HG03139 (cell line): ENCODE measurements at regions not wholly inside any gene's neighbourhood (a gene's known extent, or its start where the extent isn't known, plus 50 kb on each side); places are given as distances from the start of the nearest gene placed in this dataset.

Source experiments
- ATAC-seq: cut with Tn5 transposase; IDR thresholded peaks from one replicate; pipeline ENCODE4 v1.9.1; 2021; ENCODE audit not compliant: unreplicated experiment

- ATAC-seq, result no peak
These were observed 126.0 kb downstream of the RAP2A start for GRCh38 chr13:97559981-97560380.

GRCh38 chr13:97561182-97561581 lies 127.2 kb downstream of the RAP2A start:
- no peak for ATAC-seq

DNA sequence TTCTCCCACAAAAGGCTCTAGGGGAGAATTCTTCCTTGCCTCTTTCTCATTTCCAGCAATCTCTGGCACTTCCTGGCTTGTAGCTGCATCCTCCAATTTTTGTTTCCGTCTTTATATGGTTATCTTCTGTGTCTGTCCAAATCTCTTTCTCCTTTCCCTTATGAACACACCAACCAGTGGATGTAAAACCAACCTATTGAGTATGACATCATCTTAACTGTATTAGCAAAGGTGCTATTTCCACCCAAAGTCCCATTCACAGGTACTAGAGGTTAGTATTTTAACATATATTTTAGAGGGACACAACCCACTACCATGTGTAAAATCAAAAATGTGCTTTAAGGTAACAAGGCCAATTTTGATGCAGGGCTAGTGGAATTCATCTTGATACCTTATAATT lies 129.0 kb downstream of the RAP2A start:
- ATAC-seq, result no peak

GRCh38 chr13:97564956-97565355 lies 131.0 kb downstream of the RAP2A start:
- no peak for ATAC-seq

GRCh38 chr13:97565906-97566305 lies 131.9 kb downstream of the RAP2A start:
- ATAC-seq, result no peak

- ATAC-seq, result no peak
These were observed 132.9 kb downstream of the RAP2A start for GRCh38 chr13:97566907-97567306.

- ATAC-seq, result peak; percentile 77
These were observed 133.7 kb downstream of the RAP2A start for GRCh38 chr13:97567510-97568243.

DNA sequence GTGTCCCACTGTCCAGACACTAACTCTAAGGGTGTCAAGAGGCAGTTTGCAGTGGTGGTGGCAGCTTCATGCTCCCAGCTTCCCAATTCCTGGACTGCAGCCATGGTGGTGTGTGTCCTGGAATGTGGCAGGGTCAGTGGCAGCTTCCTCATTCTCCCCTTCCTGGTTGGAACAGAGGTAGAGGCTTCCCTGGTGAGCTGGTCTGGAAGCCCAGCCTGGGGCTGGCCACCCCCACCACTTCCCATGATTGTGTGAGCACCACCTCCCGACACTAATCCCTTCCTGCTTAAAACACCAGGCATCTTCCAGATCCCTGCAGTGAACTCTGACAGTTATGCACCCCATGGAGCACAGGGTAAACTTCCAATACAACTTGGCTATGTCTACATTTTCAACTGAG lies 134.9 kb downstream of the RAP2A start:
- no peak for ATAC-seq

DNA sequence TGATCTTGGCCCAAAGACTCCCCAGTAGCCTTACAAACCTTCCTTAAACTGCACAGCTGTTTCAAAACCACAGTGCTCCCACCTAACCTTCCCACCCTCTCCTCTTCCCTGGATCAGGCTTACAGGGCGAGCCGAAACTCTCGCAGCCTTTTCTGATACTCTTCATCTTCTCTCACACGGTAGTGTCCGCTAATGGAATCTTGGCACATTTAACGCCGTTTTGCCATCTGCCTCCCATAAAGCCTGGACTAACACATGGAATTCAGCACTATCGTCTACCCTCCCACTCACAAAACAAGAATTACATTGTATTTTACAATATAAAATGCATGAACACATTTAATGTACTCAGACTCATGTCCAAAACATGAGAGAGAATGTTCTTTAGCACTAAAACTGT lies 135.9 kb downstream of the RAP2A start:
- no peak for ATAC-seq

GRCh38 chr13:97570442-97570841 lies 136.5 kb downstream of the RAP2A start:
- ATAC-seq, result no peak

DNA sequence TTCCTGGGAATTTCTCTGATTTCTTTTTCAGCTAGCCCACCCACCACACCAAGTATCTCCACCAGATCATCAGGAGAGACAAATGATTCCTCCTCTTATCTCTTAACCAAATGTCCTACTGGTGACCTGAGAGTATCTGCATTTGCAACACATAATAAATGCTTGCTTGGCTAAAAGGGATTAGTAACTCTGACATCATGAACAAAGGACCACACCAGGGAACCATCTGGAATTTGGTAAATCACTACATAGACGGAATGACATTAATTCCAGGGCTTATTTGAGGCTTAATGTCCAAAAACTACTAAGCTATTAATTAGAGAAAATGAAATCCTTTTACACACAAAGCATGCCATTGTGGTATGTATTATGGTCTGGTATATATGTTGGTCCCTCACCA lies 139.0 kb downstream of the RAP2A start:
- ATAC-seq, result no peak

DNA sequence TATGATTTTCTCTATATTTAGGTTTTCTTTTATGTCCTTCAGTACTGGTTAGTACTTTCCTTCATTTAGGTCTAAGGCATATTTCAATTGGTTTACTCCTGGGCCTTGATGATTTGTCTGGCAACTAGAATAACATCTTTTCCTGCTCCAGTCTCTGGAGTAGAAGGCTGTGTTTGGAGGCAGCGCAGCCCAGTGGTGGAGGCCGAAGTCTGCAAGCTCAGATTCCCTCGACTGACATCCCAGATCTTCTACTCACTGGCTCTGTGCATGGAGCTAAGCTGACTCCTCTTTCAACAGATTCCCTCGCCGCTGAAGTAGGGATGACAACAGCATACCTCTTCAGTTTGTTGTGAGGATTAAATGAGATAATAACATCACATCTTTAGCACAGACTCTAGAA lies 141.0 kb downstream of the RAP2A start:
- ATAC-seq, result no peak

DNA sequence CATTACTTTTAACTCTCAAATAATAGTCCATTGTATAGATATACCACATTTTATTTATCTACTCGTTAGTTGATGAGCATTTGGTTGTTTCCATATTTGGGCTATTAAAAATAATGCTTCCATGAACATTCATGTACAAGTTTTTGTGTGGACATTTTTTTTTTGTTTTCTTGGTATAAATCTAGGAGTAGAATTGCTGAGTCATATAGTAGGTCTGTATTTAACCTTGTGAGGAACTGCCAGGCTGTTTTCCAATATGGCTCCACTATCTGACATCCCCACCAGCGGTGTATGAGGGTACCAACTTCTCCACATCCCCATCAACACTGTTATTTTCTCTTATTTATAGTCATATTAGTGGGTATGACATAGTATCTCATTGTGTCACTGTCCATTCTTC lies 143.1 kb downstream of the RAP2A start:
- ATAC-seq, result no peak

GRCh38 chr13:97582170-97582569 lies 148.2 kb downstream of the RAP2A start:
- no peak for ATAC-seq

- ATAC-seq, result no peak
These were observed 150.0 kb downstream of the RAP2A start for GRCh38 chr13:97583907-97584497.

GRCh38 chr13:97586941-97587340 lies 153.0 kb downstream of the RAP2A start:
- no peak for ATAC-seq

DNA sequence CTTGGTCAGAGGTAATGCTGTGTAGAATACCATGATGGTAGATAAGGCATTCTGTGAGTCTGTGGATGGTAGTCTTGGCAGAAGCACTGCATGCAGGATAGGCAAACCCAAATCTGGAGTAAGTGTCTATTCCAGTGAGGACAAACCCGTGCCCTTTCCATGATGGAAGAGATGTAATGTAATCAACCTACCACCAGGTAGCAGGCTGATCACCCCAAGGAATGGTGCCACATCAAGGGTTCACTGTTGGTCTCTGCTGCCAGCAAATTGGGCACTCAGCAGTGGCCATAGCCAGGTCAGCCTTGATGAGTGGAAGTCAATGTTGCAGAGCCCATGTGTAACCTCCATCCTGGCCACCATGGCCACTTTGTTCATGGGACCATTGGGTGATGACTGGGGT lies 155.0 kb downstream of the RAP2A start:
- ATAC-seq, result no peak

DNA sequence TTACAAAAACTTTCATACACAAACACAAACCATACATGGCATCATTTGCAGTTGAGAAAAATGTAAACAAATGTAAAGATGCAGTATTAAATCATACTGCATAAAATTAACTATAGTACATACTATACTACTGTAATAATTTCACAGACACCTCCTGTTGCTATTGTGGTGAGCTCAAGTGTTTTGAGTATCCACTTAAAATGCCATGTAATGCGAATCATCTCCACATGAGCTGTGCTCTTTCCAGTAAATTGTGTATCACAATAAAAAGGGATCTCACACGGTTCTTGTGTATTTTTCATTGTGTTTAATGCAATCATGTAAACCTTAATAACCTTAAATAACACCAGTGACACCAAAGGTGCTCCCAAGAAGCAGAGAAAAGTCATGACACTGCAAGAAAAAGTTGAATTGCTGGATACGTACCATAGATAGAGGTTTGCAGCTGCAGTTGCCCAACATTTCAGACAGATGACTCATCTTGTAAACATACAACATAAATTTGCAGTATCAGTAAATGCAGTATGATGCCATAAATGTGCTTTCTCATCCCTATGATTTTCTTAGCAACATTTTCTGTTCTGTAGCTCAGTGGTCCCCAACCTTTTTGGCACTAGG lies 166.6 kb downstream of the RAP2A start:
- no peak for ATAC-seq

DNA sequence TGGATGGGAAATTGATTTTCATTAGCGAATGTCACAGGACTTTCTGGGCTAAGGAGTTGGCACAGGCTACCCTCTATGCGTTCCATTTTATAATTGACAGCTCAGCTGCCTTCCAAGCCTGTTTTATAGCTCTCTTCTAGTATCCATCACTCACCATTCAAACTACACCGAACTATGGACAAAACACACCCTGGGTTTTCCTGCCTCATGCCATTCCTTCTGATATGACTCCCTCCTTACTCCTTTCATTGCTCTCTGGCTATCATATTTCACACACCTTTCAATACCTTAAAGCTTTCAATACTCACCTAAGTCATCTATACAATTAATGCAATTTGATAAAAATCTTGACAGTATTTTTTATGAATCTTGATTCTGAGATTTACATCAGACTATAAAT lies 181.3 kb downstream of the RAP2A start:
- ATAC-seq, result no peak

DNA sequence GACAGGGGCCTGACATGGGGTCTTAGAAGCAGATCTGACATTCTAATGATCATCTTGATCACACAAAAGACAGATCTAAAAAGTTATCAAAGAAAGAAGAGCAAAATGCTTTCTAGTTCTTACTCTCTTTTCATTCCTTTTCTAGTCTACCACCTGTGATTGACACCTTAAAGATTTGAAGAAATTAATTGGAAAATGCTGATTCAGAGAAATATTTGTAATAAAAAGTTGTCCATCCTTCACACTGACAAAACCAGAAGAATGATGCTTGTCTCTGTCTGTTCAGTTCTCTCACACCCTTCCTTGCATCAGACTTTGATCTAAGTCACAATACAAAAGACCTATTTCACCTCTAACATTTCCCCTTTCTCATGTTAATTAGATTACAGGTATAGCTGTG lies 182.4 kb downstream of the RAP2A start:
- ATAC-seq, result no peak

DNA sequence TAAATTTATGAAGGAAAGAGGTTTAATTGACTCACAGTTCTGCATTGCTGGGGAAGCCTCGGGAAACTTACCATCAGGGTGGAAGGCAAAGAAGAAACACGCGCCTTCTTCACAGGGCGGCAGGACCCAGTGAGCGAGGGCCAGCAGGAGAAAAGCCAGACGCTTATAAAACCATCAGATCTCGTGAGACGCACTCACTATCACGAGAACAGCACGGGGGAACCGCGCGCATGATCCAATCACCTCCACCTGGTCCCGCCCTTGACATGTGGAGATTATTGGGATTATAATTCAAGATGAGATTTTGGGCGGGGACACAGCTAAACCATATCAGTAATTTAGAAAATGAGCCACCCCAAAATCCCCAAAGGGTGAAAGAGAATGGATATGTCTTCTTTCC lies 187.1 kb downstream of the RAP2A start:
- ATAC-seq, result no peak

DNA sequence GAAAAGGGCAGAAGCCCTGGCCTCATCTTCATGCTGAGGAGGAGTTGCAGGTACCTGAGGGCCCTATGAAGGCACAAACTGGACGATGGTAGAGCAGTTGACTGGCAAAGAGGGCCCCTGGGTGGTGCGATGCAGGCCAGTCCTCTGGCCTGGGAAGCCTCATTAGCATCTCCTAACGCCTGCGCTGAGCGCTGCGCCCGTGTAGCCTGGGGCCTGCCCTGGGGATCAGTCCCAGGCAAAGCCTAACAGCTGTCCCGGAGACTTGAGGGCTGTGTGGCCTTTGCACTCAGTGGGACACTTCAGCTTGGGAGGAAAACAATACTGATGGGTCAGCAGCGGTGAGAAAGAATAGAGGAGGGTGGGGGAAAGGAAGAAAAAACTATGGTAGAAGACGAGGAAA lies 187.7 kb downstream of the RAP2A start:
- no peak for ATAC-seq

DNA sequence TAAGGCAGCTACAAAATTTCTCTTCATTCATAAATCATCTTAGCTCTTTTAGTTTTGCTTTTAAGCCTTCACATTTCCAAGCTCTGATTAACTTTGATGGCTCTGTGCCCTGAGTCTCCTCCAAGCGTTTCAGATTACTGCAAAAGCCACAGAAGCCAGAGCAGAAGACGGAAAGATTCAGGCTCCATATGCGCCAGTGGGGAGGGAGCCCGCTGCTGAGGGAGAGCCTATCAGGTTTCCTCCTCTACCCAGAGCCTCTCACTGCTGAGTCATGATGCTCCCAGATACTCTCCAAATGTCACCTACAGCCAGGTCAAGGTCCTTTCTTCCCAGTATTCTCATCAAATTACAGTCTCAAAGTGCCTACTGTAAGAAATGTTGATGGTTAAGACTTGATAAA lies 193.6 kb downstream of the RAP2A start:
- ATAC-seq, result no peak
